ENCODE measurements at regions not wholly inside any gene's neighbourhood (a gene's known extent, or its start where the extent isn't known, plus 50 kb on each side); places are given as distances from the start of the nearest gene placed in this dataset.

- TF ChIP-seq POLR2A (IDR thresholded peaks at IDR 0.05) (no peak), CTCF (IDR thresholded peaks at IDR 0.05) (no peak), EP300 (IDR thresholded peaks at IDR 0.05; ENCODE audit: low read depth) (no peak), POLR2AphosphoS5 (IDR thresholded peaks at IDR 0.05) (no peak)
- H3K4me3 ChIP-seq = no peak overlapping the region
- no peak overlapping the region for H3K27ac ChIP-seq
- H3K9me3 ChIP-seq = no peaks in the 10 kb centered on the region
- in situ Hi-C loops (cut with MboI; ENCODE audit: low pct_ligation_motif_present in 1 of 4, low pct_unique_long_range_greater_than_20kb in 1 of 4, low sequenced_read_pairs in 3 of 4) = no loop called here
- H3K4me1 ChIP-seq = no peaks in the 10 kb centered on the region
- 69 to 74% methylated on average over 4 to 5 of the region's 5 CpGs for WGBS, 2 donors (ENCODE audit: low coverage in 1 of 2)
- no peak for DNase-seq
- H3K27me3 ChIP-seq = no peaks in the 10 kb centered on the region
- no peaks in the 10 kb centered on the region for H3K36me3 ChIP-seq
- intact Hi-C loops (cut with DNase I; ENCODE audit: low total_unique reads) = no loop called here
These were observed 89.1 kb upstream of the IGFBP7 start for GRCh38 chr4:57199267-57199666.

- in situ Hi-C loops (cut with MboI; ENCODE audit: low pct_ligation_motif_present in 1 of 4, low pct_unique_long_range_greater_than_20kb in 1 of 4, low sequenced_read_pairs in 3 of 4) = no loop called here
- Histone ChIP-seq H3K9me3 (no peaks in the 10 kb centered on the region), H3K27me3 (no peaks in the 10 kb centered on the region), H3K4me1 (peaks cover 3 to 11% (median 7%) of the 10 kb centered on the region in 4 donors), H3K4me3 (no peak overlapping the region), H3K36me3 (no peaks in the 10 kb centered on the region), H3K27ac (no peak overlapping the region)
- DNase-seq = no peak
- 93% methylated on average over 30 of the region's 30 CpGs; no CpG with 5 or more reads in 1 of the 2 donors for WGBS, 2 donors (ENCODE audit: low coverage in 1 of 2)
- TF ChIP-seq POLR2A (IDR thresholded peaks at IDR 0.05) = no peak
- no peak for TF ChIP-seq POLR2AphosphoS5 (IDR thresholded peaks at IDR 0.05)
- no peak for TF ChIP-seq EP300 (IDR thresholded peaks at IDR 0.05; ENCODE audit: low read depth)
- TF ChIP-seq CTCF (IDR thresholded peaks at IDR 0.05) = no peak
- intact Hi-C loops (cut with DNase I; ENCODE audit: low total_unique reads) = no loop called here
These were observed 85.4 kb upstream of the IGFBP7 start for GRCh38 chr4:57195622-57196021.

- 78 to 87% methylated on average over 4 to 20 of the region's 20 CpGs for WGBS, 2 donors (ENCODE audit: low coverage in 1 of 2)
These were observed 84.0 kb upstream of the IGFBP7 start for GRCh38 chr4:57194068-57194611.

GRCh38 chr4:57193209-57193810, 83.1 kb upstream of the IGFBP7 start:
- DNase-seq = no peak
- WGBS, 2 donors (ENCODE audit: low coverage in 1 of 2) = 78 to 90% methylated on average over 1 to 3 of the region's 3 CpGs
- peak in 2 of 3 donors; percentile 36 to 50 for TF ChIP-seq POLR2AphosphoS5 (IDR thresholded peaks at IDR 0.05)
- no peak for TF ChIP-seq EP300 (IDR thresholded peaks at IDR 0.05; ENCODE audit: low read depth)
- no peak for TF ChIP-seq CTCF (IDR thresholded peaks at IDR 0.05)
- Histone ChIP-seq H3K27me3 (no peaks in the 10 kb centered on the region), H3K4me1 (peaks cover 3 to 12% (median 8%) of the 10 kb centered on the region in 4 donors), H3K4me3 (no peak overlapping the region), H3K36me3 (no peaks in the 10 kb centered on the region), H3K9me3 (no peaks in the 10 kb centered on the region), H3K27ac (peak overlapping the region in 3 of 4 donors; percentile 13 to 73 (median 55))
- intact Hi-C loops (cut with DNase I; ENCODE audit: low total_unique reads) = no loop called here
- in situ Hi-C loops (cut with MboI; ENCODE audit: low pct_ligation_motif_present in 1 of 4, low pct_unique_long_range_greater_than_20kb in 1 of 4, low sequenced_read_pairs in 3 of 4) = no loop called here

More at GRCh38 chr4:57194068-57194611, 84.0 kb upstream of the IGFBP7 start:
- no peaks in the 10 kb centered on the region for H3K27me3 ChIP-seq
- intact Hi-C loops (cut with DNase I; ENCODE audit: low total_unique reads) = no loop called here
- H3K9me3 ChIP-seq = no peaks in the 10 kb centered on the region
- in situ Hi-C loops (cut with MboI; ENCODE audit: low pct_ligation_motif_present in 1 of 4, low pct_unique_long_range_greater_than_20kb in 1 of 4, low sequenced_read_pairs in 3 of 4) = no loop called here
- H3K4me3 ChIP-seq = no peak overlapping the region
- no peak for DNase-seq
- peaks cover 3 to 12% (median 8%) of the 10 kb centered on the region in 4 donors for H3K4me1 ChIP-seq
- TF ChIP-seq POLR2A (IDR thresholded peaks at IDR 0.05) (no peak), EP300 (IDR thresholded peaks at IDR 0.05; ENCODE audit: low read depth) (no peak), CTCF (IDR thresholded peaks at IDR 0.05) (no peak), POLR2AphosphoS5 (IDR thresholded peaks at IDR 0.05) (no peak)
- no peaks in the 10 kb centered on the region for H3K36me3 ChIP-seq
- peak overlapping the region in 2 of 4 donors; percentile 55 to 73 for H3K27ac ChIP-seq

Data from transverse colon (tissue), 4 donors.